ENCODE measurements at regions not wholly inside any gene's neighbourhood (a gene's known extent, or its start where the extent isn't known, plus 50 kb on each side); places are given as distances from the start of the nearest gene placed in this dataset.

GRCh38 chr1:185653615-185654014 lies 80.6 kb upstream of the HMCN1 start:
- Histone ChIP-seq H3K27me3 (ENCODE audit: low read length) (no peaks in the 10 kb centered on the region), H3K4me2 (ENCODE audit: low read depth, low read length, poor library complexity, severe bottlenecking) (no peak overlapping the region), H3F3A (ENCODE audit: insufficient read depth) (no peaks in the 10 kb centered on the region), H3K36me3 (ENCODE audit: low read length) (no peaks in the 10 kb centered on the region), H3K4me3 (ENCODE audit: insufficient read depth, low read length, poor library complexity, severe bottlenecking) (no peak overlapping the region), H3K79me2 (ENCODE audit: insufficient read depth, low read length) (no peaks in the 10 kb centered on the region), H3K9me3 (ENCODE audit: insufficient read depth, low read length) (0 out of 2 replicates have a peak, but pooled peaks cover 4% of the 10 kb centered on the region), H3K9ac (ENCODE audit: low read length) (no peak overlapping the region), H4K20me1 (ENCODE audit: low read depth, low read length) (no peaks in the 10 kb centered on the region), H3K9me2 (replicated peaks; ENCODE audit: insufficient read depth, low read length) (no peaks in the 10 kb centered on the region), H3K27ac (ENCODE audit: low read depth, low read length) (no peak overlapping the region), H2AFZ (ENCODE audit: low read depth, low read length, severe bottlenecking) (no peak overlapping the region)
- no peak for TF ChIP-seq EZH2phosphoT487 (conservative IDR thresholded peaks at IDR 0.05; ENCODE audit: low read length)
- TF ChIP-seq, protein P1, sequence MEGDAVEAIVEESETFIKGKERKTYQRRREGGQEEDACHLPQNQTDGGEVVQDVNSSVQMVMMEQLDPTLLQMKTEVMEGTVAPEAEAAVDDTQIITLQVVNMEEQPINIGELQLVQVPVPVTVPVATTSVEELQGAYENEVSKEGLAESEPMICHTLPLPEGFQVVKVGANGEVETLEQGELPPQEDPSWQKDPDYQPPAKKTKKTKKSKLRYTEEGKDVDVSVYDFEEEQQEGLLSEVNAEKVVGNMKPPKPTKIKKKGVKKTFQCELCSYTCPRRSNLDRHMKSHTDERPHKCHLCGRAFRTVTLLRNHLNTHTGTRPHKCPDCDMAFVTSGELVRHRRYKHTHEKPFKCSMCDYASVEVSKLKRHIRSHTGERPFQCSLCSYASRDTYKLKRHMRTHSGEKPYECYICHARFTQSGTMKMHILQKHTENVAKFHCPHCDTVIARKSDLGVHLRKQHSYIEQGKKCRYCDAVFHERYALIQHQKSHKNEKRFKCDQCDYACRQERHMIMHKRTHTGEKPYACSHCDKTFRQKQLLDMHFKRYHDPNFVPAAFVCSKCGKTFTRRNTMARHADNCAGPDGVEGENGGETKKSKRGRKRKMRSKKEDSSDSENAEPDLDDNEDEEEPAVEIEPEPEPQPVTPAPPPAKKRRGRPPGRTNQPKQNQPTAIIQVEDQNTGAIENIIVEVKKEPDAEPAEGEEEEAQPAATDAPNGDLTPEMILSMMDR (IDR thresholded peaks at IDR 0.05; ENCODE audit: insufficient read depth, low read length, poor library complexity, severe bottlenecking): no peak

- H2AFZ ChIP-seq (ENCODE audit: low read depth, low read length, severe bottlenecking): no peak overlapping the region
- no peaks in the 10 kb centered on the region for H3K27me3 ChIP-seq (ENCODE audit: low read length)
- no peaks in the 10 kb centered on the region for H4K20me1 ChIP-seq (ENCODE audit: low read depth, low read length)
- no peaks in the 10 kb centered on the region for H3K79me2 ChIP-seq (ENCODE audit: insufficient read depth, low read length)
- no peaks in the 10 kb centered on the region for H3K9me2 ChIP-seq (replicated peaks; ENCODE audit: insufficient read depth, low read length)
- H3K4me3 ChIP-seq (ENCODE audit: insufficient read depth, low read length, poor library complexity, severe bottlenecking): no peak overlapping the region
- H3K9ac ChIP-seq (ENCODE audit: low read length): no peak overlapping the region
- 0 out of 2 replicates have a peak, but pooled peaks cover 4% of the 10 kb centered on the region for H3K9me3 ChIP-seq (ENCODE audit: insufficient read depth, low read length)
- TF ChIP-seq EZH2phosphoT487 (conservative IDR thresholded peaks at IDR 0.05; ENCODE audit: low read length): no peak
- TF ChIP-seq, protein P1 (IDR thresholded peaks at IDR 0.05; ENCODE audit: insufficient read depth, low read length, poor library complexity, severe bottlenecking): peak; percentile 11
- no peak overlapping the region for H3K27ac ChIP-seq (ENCODE audit: low read depth, low read length)
- H3K4me2 ChIP-seq (ENCODE audit: low read depth, low read length, poor library complexity, severe bottlenecking): no peak overlapping the region
- H3F3A ChIP-seq (ENCODE audit: insufficient read depth): no peaks in the 10 kb centered on the region
- H3K36me3 ChIP-seq (ENCODE audit: low read length): no peaks in the 10 kb centered on the region
Observed at GRCh38 chr1:185652348-185652747, 81.8 kb upstream of the HMCN1 start.

DNA sequence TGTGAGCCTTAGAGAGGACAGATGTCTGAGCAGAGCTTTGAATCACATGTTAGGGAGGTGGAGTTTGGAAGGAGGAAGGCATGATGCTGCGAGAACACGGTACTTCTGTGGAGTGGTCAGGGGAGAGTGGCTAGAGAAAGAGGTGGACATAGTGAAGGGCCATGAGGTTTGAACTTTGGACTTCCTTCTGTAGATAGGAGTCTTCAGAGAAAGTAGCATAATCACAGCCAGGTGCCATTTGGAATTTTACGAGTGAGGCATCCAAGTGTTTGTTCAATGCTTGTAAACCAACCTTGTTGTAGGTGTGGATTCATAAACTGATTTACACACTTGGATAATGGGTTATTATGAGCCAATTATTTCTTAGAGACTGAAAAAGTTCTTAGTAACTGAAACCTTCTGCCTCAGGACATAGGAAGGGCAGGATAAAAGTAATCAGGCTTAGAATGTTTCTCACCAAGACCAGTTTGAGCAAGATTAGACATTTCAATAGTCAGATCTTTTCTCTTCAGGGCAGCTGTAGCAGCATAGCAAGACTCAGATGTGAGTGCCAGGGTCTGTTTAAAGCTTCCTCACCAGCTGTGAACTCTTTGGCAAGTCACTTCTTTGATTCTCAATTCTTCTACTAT lies 83.5 kb upstream of the HMCN1 start:
- H2AFZ ChIP-seq (ENCODE audit: low read depth, low read length, severe bottlenecking): no peak overlapping the region
- H3K36me3 ChIP-seq (ENCODE audit: low read length): no peaks in the 10 kb centered on the region
- no peak overlapping the region for H3K9ac ChIP-seq (ENCODE audit: low read length)
- no peaks in the 10 kb centered on the region for H3K9me2 ChIP-seq (replicated peaks; ENCODE audit: insufficient read depth, low read length)
- H3K27me3 ChIP-seq (ENCODE audit: low read length): no peaks in the 10 kb centered on the region
- no peak overlapping the region for H3K27ac ChIP-seq (ENCODE audit: low read depth, low read length)
- no peak overlapping the region for H3K4me3 ChIP-seq (ENCODE audit: insufficient read depth, low read length, poor library complexity, severe bottlenecking)
- TF ChIP-seq EZH2phosphoT487 (conservative IDR thresholded peaks at IDR 0.05; ENCODE audit: low read length): no peak
- TF ChIP-seq, protein P1 (IDR thresholded peaks at IDR 0.05; ENCODE audit: insufficient read depth, low read length, poor library complexity, severe bottlenecking): no peak
- H4K20me1 ChIP-seq (ENCODE audit: low read depth, low read length): no peaks in the 10 kb centered on the region
- no peak overlapping the region for H3K4me2 ChIP-seq (ENCODE audit: low read depth, low read length, poor library complexity, severe bottlenecking)
- H3F3A ChIP-seq (ENCODE audit: insufficient read depth): no peaks in the 10 kb centered on the region
- 0 out of 2 replicates have a peak, but pooled peaks cover 4% of the 10 kb centered on the region for H3K9me3 ChIP-seq (ENCODE audit: insufficient read depth, low read length)
- H3K79me2 ChIP-seq (ENCODE audit: insufficient read depth, low read length): no peaks in the 10 kb centered on the region

Data from SU-DHL-6 (cell line).